K562 (cell line): ENCODE measurements at regions not wholly inside any gene's neighbourhood (a gene's known extent, or its start where the extent isn't known, plus 50 kb on each side); places are given as distances from the start of the nearest gene placed in this dataset.

Experiments used
- BRCA1 ChIP-seq, 2 experiments: fragments of 450-650 bp in 1 of 2; sonication (generic) in 1 of 2; formaldehyde crosslinking in 1 of 2; IDR thresholded peaks; 2 replicates each; pipeline versions ENCODE4 v1.5.0 to v1.6.1; 2017 to 2020; ENCODE audit warnings: mild to moderate bottlenecking in 1 of 2, missing genetic modification reagents in 1 of 2
- EZH2 ChIP-seq: IDR thresholded peaks from 2 replicates; pipeline ENCODE4 v1.6.1; 2012; ENCODE audit warnings: low read depth, mild to moderate bottlenecking, inconsistent platforms, low read length, borderline replicate concordance
- HCFC1 ChIP-seq: IDR thresholded peaks from 2 replicates; pipeline ENCODE4 v1.6.1; 2012; ENCODE audit warnings: low read depth, low read length, improper control_type of control experiment
- MAX ChIP-seq: sonication (generic); formaldehyde crosslinking; IDR thresholded peaks from 2 replicates; pipeline ENCODE4 v1.9.0; 2022; ENCODE audit warnings: mild to moderate bottlenecking, missing genetic modification reagents
- MITF ChIP-seq: IDR thresholded peaks from 2 replicates; pipeline ENCODE4 v1.6.1; 2014; ENCODE audit warnings: antibody characterized with exemption
- RNF2 ChIP-seq: sonication (generic); IDR thresholded peaks from 2 replicates; pipeline ENCODE4 v1.6.1; 2016
- SP1 ChIP-seq: sonication (generic); formaldehyde crosslinking; IDR thresholded peaks from 2 replicates; pipeline ENCODE4 v1.8.1; 2022; ENCODE audit warnings: mild to moderate bottlenecking, missing genetic modification reagents
- TAF1 ChIP-seq: IDR thresholded peaks from 2 replicates; pipeline ENCODE4 v1.6.1; 2011; ENCODE audit warnings: mild to moderate bottlenecking, low read length, moderate library complexity; ENCODE audit not compliant: insufficient read depth, control insufficient read depth, severe bottlenecking; ENCODE audit errors: extremely low read depth
- TCF7 ChIP-seq: sonication (generic); IDR thresholded peaks from 2 replicates; pipeline ENCODE4 v1.6.1; 2016; ENCODE audit warnings: antibody characterized with exemption, borderline replicate concordance
- ZNF175 ChIP-seq: fragments of 200-800 bp; sonication (Bioruptor generic); IDR thresholded peaks from 2 replicates; pipeline ENCODE4 v1.6.1; 2016; ENCODE audit warnings: low read depth, mild to moderate bottlenecking, missing genetic modification characterization, missing compliant biosample characterization
- TF ChIP-seq, protein P1 (sequence below), 3 experiments: IDR thresholded peaks in 2 of 3; conservative IDR thresholded peaks in 1 of 3; 2 replicates each; pipeline ENCODE4 v1.5.1; 2011 to 2012; ENCODE audit warnings: low read length in 3 of 3, mild to moderate bottlenecking in 3 of 3, control low read depth in 2 of 3, improper control_type of control experiment in 1 of 3, inconsistent platforms in 1 of 3, low read depth in 1 of 3, mixed read lengths in 1 of 3, moderate library complexity in 1 of 3; ENCODE audit not compliant: insufficient read depth in 2 of 3
- TF ChIP-seq, protein P2 (sequence below): IDR thresholded peaks from 3 replicates; pipeline ENCODE4 v1.6.1; 2011; ENCODE audit warnings: borderline replicate concordance, mild to moderate bottlenecking; ENCODE audit not compliant: insufficient read length, insufficient read depth

- TF ChIP-seq, protein P1, sequence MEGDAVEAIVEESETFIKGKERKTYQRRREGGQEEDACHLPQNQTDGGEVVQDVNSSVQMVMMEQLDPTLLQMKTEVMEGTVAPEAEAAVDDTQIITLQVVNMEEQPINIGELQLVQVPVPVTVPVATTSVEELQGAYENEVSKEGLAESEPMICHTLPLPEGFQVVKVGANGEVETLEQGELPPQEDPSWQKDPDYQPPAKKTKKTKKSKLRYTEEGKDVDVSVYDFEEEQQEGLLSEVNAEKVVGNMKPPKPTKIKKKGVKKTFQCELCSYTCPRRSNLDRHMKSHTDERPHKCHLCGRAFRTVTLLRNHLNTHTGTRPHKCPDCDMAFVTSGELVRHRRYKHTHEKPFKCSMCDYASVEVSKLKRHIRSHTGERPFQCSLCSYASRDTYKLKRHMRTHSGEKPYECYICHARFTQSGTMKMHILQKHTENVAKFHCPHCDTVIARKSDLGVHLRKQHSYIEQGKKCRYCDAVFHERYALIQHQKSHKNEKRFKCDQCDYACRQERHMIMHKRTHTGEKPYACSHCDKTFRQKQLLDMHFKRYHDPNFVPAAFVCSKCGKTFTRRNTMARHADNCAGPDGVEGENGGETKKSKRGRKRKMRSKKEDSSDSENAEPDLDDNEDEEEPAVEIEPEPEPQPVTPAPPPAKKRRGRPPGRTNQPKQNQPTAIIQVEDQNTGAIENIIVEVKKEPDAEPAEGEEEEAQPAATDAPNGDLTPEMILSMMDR (IDR thresholded peaks at IDR 0.05 in 2 of 3, conservative IDR thresholded peaks at IDR 0.05 in 1 of 3; ENCODE audit: insufficient read depth in 2 of 3, low read depth in 1 of 3, low read length in 3 of 3) = no peak
- TF ChIP-seq MAX (CRISPR knock-in tag) (no peak), TCF7 (no peak), RNF2 (no peak), EZH2 (no peak), BRCA1 (IDR thresholded peaks at IDR 0.05) (no peak), BRCA1 (CRISPR knock-in tag; IDR thresholded peaks at IDR 0.05) (no peak), ZNF175 (CRISPR knock-in tag) (no peak), MITF (no peak), HCFC1 (no peak), SP1 (CRISPR knock-in tag) (no peak), TAF1 (no peak)
- TF ChIP-seq, protein P2, sequence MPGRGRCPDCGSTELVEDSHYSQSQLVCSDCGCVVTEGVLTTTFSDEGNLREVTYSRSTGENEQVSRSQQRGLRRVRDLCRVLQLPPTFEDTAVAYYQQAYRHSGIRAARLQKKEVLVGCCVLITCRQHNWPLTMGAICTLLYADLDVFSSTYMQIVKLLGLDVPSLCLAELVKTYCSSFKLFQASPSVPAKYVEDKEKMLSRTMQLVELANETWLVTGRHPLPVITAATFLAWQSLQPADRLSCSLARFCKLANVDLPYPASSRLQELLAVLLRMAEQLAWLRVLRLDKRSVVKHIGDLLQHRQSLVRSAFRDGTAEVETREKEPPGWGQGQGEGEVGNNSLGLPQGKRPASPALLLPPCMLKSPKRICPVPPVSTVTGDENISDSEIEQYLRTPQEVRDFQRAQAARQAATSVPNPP = no peak
These were observed 166.2 kb upstream of the CACNA2D1 start for GRCh38 chr7:82609746-82610145.
